HG03095 (cell line): ENCODE measurements at regions not wholly inside any gene's neighbourhood (a gene's known extent, or its start where the extent isn't known, plus 50 kb on each side); places are given as distances from the start of the nearest gene placed in this dataset.
"Not testable (repeated sequence)": the region's sequence is repeated elsewhere in the genome, so short reads cannot be mapped to it uniquely, and the experiment has no call there.

ENCODE experiments used
- ATAC-seq: cut with Tn5 transposase; IDR thresholded peaks from one replicate; pipeline ENCODE4 v1.9.1; 2021; ENCODE audit warnings: moderate library complexity; ENCODE audit not compliant: unreplicated experiment

DNA sequence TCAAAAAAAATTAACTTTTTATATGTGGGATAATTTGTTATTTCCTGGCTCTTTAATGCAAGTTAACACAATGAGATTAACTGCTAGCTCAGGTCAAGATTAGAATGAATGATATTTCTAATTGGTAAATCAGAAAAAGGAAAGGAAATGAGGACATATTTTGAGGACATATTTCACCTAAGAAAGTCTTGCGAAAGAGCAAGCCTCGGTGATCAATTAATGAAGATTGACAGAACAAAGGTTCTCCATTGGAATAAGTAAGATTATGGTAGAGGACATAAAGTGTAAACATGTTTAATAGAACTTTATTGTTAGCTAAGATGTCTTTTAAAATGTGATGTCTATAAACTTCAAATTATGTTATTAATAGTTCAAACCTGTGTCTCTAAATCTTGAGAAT, 1617.8 kb downstream of the KCNT2 start:
- ATAC-seq = no peak

DNA sequence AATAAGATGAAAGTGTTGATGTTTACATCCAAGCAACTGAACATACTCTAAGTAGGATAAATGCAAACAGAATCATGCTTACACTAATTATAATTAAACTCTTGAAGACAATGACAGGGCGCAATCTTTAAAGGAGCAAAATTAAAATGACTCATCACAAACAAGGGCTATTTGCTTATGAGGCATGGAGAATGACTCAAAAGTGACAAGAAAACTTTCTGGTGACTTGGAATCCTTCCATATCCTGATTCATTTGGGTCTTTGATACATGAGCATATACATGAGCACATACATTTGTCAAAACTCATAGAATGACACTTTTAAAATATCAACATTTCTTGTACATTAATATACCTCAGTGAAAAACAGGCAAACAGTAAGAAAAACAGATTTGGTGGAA, 1632.3 kb downstream of the KCNT2 start:
- no peak for ATAC-seq

DNA sequence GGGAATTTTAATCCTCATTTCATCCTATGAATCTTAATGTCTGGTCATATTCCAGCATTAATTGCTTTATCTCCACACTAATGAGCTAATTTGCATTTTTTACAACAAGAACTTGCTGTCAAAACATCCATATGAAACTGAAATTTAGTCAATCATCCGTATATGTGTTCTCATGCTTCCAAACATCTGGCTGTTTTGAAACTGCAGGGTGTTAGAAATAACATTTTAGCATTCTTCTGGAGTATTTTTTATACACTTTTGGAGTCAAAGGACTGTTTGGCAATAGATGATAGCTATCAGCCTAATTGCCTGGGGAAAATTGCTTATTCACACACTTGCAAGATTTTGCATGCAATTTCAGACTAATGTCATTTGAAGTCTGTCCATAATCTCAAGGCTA, 1639.3 kb downstream of the KCNT2 start:
- ATAC-seq = no peak

DNA sequence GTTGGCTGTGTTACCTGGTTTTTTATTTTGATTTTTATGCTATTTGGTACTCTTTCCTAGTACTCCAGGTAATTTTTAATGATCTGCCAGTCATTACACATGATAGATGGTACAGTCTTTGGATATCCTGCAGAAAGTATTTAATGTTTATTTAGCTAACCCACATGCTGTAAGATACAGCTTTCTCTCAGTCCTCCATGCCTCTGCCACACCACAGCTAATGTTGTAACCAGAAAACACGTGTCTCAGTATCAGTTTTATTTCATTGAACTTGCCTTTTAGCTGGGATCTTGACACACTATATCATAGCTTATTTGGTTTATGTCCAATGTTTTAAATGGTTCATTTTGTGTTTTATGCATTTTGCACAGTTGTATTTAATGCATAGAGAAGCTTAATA, 1648.4 kb downstream of the KCNT2 start:
- ATAC-seq = no peak

DNA sequence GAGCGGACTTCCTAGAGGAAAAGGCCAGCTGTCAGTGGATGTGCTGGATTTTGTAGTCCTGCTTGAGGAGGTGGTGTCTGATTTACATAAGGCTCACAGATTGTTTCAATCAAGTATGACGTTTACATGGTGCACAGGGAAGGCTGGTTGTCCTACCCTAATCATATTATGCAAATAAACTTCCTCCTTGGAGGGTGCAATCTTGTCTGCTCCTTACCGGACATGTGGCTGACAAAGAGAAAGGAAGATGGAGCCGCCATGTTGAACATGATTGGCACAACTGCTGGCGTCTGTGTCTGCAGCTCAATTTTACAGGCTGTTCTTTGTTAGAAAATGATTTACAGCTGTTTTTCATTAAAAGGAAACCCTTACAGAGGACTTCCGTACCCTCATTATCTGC, 1656.1 kb downstream of the KCNT2 start:
- no peak for ATAC-seq

DNA sequence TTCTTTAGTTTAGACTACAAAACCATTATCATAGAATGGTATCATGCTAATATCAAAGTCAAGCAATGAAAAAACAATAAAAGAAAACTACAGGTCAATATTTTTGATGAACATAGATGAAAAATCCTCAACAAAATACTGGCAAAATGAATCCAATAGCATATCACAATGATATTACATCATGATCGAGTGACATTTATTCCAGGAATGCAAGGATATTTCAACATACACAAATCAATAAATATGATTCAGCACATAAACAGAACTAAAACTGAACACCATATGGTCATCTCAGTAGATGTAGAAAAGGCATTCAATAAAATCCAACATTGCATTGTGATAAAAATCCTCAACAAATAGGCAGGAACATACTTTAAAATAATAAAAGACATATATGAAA, 1657.7 kb downstream of the KCNT2 start:
- ATAC-seq = no peak

DNA sequence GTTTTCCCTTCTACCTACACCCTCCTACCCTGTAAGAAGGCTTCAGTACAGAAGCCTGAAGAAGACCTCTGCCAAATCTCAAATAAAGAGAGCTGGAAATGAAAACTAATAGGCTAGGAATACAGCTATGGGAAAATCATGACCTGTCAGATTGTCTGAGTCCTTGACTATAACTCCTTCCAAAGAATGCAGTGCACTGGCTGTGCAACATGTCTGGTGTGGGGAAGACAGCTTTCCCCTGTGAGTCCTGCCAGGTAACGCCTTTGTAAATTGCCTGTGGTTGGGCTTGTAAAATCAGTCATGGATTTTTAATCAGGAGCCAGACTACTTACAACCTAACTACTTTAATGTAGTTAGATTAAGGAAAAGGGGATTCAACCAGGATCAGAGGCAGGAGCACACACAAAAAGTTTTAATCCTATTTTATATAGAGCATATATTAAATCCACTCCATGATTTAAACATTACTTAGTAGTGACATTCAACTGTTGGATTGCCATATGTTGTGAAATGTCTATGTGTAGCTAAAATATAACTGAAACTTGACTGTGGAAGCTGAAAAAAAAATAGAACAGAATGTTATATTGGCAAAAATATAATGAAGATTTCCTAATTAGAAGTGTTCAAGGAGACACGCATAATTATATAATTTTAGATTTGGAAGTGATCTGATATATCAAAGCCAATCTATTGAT, 1667.8 kb downstream of the KCNT2 start:
- ATAC-seq = no peak

DNA sequence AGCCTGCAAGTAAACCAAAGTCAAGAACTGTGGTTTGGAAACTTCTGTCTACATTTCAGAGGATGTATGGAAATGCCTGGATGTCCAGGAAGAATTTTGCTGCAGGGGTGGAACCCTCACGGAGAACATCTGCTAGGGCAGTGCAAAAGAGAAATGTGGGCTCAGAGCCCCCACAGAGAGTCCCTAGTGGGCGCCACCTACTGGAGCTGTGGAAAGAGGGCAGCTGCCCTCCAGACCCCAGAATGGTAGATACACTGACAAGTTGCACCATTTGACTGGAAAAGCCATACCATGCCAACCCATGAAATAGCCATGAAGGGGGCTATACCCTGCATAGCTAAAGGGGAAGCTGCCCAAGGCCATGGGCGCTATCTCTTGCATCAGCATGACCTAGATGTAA, 1672.4 kb downstream of the KCNT2 start:
- no peak for ATAC-seq

DNA sequence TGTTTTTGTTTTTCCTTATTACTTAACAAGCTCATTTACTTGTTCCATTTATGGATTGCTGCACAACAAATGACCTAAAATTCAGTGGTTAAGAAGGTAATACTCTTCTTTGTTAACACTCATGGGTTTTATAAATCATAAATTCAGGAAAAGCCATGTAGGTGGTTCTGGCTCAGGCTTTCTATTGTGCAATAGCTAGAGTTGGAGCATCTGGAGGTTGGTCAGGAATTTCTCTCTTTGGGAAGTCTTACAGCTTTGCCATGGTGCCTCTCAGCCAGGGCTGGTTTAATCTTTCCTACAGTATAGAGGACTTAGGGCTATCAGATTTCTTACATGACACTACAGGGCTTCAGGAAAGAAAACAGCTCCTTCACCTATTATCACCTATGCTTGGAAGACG, 1677.1 kb downstream of the KCNT2 start:
- no peak for ATAC-seq

DNA sequence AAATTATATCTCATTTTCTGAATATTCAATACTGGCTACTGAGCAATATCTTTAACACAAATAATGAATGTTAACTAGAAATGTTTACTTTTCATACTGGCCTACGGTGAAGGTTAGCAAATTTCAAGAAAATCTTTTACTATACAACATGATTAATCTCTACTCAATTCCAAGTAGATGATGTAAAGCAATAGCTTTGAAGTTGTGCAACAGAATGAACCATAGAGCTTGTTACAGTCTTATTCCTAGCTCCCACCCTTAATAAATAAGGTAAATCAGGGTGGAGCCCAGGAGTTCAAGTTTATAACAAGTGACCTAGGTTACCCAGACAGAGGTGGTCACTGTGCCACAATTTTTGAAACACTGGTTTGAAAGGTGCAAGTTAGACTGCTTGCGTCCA, 1678.1 kb downstream of the KCNT2 start:
- no peak for ATAC-seq

DNA sequence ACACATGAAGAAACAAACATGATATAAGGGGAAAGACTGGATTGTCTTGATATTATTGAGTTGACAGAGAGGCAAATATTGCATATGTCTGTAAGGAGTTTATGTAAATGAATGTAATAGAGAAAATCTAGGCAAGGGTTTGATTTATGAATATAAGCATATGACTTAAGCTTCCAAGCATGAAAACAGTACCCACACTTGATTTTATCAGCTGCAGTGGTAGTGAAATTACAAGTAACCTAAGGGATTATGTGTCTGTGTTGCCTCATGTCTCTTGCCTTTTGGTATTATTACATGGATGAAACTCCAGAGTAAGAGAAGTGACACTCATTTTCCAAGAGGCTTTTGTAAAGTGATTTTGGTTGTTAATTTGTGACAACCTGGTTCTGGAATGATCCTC, 1678.9 kb downstream of the KCNT2 start:
- no peak for ATAC-seq

DNA sequence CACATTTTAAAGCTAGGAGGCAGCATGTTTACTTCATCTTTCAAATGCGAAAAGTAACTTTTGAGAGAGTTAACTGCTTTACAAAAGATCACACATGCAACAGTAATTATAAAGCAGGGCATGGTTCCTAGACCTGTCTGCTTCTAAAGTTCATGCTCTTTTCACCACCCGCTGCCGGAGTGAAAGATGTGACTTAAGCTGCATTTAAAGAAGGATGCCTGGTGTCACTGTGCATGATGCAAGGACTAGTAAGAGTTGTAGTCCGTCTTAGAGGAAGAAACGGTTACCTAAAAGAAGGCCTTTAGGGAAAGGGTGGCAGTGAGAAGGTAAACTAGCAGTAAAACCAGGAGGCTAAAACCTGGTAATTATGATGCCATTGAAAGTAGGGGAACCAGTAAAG, 1689.1 kb downstream of the KCNT2 start:
- no peak for ATAC-seq

DNA sequence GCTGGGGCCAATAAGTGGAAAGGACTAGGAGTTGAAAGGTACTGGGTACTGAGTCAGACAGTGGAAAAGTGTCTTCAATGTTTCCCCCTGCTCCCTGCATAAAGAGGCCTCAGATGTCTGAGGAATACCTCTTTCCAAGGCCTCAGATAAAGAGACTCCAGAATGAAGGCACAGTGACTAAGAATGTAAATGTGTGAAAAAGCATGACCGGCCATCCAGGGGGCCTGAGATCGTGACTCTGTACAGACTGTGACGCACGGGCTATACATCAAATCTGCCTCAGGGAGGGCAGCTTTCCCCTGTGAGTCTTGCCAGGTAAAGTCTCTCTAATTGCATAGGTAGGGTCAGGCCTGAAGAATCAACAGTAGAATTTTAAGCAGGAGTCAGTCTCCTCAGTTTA, 1690.5 kb downstream of the KCNT2 start:
- ATAC-seq = no peak

DNA sequence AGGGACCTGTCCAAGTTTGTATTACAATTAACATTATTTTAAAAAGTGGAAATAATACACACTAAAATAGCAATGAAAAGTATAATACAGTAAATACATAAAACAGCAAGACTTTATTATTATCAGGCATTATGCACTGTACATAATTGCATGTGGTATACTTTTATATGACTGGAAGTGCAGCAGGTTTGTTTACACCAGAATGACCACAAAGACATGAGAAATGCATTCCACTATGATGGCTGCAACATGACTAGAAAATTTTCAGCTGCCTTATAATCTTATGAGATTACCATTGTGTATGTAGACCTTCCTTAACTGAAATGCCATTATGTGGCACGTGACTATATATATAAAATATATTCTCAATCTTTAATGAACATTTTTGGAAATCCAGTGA, 1699.6 kb downstream of the KCNT2 start:
- ATAC-seq = no peak

DNA sequence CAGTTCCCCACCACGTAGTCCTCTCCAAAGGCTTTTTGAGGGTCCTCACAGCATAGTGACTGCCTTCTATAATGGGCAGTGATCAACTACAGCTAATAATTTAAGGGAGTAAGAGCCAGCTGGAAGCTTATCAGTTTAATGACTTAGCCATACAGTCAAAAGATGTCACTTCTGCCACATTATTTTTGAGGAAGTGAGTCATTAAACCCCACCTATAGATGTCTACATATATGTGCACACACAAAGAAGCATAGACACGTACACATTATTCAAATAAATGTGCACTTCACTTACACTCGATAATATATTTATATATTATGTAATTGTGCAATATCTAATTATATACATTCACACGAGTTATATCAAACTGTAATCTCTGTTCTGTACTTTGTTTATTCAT, 1704.7 kb downstream of the KCNT2 start:
- no peak for ATAC-seq

DNA sequence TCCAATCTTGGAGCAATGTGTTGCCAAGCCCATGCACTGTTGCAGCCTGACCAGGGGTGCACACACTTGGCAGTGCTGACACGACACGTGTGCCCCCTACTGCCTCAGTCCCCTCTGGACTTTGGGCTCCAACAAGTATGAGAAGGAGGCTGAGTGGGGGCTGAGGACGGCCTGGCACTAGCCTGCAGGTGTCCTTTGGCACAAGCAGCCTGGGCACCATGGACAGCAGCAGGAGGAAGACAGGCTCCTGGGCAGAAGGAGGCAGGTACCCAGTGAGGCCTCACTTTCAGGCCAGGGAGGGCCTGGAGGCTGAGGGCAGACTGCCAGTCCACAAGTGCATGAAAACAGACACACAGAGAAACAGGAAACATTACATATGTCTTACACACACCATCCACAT, 1702.9 kb upstream of the B3GALT2 start:
- no peak for ATAC-seq

DNA sequence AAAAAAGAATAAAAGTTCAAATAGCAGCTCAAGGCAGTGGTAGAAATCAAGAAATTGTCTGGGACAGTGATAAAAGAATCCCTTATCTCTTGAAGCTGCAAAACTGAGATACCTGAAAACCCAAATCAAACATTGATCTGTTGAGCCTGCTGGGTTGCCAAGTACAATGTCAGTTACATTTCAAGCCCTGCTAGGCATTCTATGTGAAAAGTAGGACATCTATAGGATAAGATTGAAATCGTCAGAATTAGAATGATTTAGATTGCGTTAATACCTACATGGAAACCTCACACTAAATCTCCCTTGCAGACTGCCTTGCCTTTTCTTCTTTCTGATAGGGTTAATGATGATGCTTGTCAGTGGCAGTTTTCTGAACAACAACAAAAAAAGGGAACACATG, 1684.4 kb upstream of the B3GALT2 start:
- no peak for ATAC-seq

DNA sequence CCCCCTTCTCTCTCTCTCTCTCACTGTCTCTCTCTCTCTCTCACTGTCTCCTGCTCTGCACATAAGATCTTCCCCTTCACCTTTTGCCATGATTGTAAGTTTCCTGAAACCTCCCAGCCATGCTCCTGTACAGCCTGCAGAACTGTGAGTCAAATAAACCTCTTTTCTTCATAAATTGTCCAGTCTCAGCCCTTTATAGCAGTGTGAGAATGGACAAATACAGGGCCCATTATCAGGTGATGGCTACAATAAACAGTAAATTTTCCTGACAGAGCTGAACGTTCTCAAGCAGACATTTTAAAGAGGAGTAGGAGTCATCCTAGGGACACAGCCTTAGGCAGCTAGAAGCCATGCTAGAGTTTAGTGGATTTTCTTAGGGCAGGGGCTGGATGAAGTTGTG, 1679.7 kb upstream of the B3GALT2 start:
- ATAC-seq = no peak

DNA sequence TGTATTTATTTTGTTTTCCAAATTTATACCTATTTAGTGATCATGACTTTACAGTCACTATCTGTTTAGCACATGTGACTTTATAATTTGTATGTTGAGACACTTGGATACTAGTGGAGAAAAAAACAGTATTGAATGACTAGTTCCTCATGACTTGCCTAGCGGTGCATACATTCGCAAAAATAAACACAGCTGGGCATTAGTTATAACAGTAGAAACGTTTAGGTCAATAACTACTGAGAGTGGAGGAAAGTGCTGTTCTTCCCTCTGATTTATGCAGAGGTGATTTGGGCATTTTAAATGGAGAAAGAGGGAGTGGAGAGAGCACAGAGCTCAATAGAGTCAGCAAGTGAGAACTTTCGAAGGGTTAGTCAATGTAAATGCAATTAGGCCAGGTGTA, 1679.0 kb upstream of the B3GALT2 start:
- ATAC-seq = no peak

DNA sequence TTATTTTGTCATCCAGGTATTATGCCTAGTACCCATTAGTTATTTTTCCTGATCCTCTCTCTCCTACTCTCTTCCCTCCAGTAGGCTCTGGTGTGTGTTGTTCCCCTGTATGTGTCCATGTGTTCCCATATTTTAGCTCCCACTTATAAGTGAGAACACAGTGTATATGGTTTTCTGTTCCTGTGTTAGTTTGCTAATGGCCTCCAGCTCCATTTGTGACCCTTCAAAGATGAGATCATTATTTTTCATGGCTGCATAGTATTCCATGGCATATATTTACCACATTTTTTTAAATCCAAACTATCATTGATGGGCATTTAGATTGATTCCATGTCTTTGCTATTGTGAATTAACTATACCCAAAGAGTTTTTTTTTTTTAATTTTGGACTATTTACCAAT, 1675.7 kb upstream of the B3GALT2 start:
- ATAC-seq = no peak

DNA sequence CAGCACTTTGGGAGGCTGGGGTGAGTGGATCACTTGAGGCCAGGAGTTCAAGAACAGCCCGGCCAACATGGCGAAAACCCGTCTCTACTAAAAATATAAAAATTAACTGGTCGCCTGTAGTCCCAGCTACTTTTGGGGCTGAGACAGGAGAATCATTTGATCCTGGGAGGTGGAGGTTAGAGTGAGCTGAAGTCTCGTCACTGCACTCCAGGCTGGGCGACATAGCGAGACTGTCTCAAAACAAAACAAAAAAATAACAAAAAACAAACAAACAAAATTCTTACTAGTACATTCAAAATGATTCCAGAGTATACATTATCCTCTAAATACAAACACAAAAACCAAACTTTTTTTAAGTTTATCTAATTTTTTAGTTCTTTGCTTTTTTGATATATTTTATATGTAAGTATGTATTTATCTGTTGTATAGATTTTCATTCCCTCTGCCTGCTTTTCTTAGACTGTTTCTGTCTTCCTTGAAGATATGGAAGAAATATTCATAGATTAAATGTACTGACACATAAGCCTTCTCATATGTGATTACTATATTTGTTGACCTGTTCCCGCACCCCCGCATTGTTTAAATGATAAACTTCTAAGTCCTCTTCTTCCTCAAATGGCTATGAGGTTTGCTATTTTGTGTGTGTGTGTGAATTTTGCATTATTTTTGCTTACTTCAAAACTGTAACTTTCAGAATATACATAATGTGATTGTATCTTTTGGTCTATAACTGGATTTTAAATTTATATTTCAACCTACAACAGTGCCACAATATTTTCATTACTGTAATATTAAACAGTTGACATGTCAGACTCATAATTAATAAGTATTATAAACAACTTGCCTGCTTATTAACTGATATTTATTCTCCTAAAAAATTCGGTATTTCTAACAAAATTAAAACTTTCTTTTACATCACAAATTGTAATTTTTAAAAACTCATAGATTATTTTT, 1674.1 kb upstream of the B3GALT2 start:
- no peak for ATAC-seq

DNA sequence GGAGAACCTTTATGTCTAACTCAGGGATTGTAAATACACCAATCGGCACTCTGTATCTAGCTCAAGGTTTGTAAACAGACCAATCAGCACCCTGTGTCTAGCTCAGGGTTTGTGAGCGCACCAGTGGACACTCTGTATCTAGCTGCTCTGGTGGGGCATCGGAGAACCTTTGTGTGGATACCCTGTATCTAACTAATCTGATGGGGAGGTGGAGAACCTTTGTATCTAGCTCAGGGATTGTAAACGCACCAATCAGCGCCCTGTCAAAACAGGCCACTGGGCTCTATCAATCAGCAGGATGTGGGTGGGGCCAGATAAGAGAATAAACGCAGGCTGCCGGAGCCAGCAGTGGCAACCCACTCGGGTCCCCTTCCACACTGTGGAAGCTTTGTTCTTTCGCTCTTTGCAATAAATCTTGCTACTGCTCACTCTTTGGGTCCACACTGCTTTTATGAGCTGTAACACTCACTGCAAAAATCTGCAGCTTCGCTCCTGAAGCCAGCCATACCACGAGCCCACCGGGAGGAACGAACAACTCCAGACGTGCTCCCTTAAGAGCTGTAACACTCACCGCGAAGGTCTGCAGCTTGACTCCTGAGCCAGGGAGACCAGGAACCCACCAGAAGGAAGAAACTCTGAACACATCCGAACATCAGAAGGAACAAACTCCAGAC, 1673.2 kb upstream of the B3GALT2 start:
- not testable (repeated sequence) for ATAC-seq
